OCI-LY1 (cell line): ENCODE measurements at regions not wholly inside any gene's neighbourhood (a gene's known extent, or its start where the extent isn't known, plus 50 kb on each side); places are given as distances from the start of the nearest gene placed in this dataset.

Experiments
- EZH2 ChIP-seq: fragments of 200-600 bp; sonication (generic), shearing (Covaris generic); IDR thresholded peaks from 2 replicates; pipeline ENCODE4 v1.8.0; 2017; ENCODE audit warnings: borderline replicate concordance, mixed run types, mild to moderate bottlenecking, antibody characterized with exemption, low read length, moderate library complexity, mixed read lengths
- TF ChIP-seq, protein P1 (sequence below): fragments of 200-600 bp; sonication (generic), shearing (Covaris generic); IDR thresholded peaks from 2 replicates; pipeline ENCODE4 v1.5.1; 2017; ENCODE audit warnings: mild to moderate bottlenecking, antibody characterized with exemption, low read length, moderate library complexity, mixed read lengths

DNA sequence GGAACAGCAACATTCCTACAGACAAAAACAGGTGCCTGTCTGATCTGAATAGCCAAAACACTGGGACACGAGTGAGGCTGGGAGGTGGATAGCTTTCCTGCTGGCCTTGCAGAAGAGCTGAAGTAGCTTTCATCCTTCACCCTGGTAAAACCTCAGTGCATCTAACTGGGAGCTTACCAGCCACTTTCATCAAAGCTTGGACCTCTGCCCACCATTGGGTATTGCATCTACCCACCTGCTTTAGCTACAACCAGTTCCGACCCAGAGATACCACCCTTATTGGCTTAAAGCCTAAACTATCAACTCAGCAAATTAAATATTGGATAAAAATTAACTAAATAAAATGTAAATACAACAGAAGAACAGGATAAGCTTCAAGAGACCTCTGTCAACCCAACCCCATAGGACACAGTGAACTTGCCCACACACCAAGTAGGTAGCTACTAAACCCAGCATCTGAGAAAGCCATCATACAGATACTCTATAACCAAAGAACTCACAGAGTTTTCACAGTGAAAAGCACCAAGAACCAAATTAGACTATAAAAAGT is 866.3 kb downstream of the FSCB start:
- TF ChIP-seq, protein P1, sequence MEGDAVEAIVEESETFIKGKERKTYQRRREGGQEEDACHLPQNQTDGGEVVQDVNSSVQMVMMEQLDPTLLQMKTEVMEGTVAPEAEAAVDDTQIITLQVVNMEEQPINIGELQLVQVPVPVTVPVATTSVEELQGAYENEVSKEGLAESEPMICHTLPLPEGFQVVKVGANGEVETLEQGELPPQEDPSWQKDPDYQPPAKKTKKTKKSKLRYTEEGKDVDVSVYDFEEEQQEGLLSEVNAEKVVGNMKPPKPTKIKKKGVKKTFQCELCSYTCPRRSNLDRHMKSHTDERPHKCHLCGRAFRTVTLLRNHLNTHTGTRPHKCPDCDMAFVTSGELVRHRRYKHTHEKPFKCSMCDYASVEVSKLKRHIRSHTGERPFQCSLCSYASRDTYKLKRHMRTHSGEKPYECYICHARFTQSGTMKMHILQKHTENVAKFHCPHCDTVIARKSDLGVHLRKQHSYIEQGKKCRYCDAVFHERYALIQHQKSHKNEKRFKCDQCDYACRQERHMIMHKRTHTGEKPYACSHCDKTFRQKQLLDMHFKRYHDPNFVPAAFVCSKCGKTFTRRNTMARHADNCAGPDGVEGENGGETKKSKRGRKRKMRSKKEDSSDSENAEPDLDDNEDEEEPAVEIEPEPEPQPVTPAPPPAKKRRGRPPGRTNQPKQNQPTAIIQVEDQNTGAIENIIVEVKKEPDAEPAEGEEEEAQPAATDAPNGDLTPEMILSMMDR, result no peak
- TF ChIP-seq EZH2, result no peak
